ENCODE measurements at regions not wholly inside any gene's neighbourhood (a gene's known extent, or its start where the extent isn't known, plus 50 kb on each side); places are given as distances from the start of the nearest gene placed in this dataset.
A peak's percentile ranks its signal among the peaks of the same experiment; 100 is the strongest.

GRCh38 chrX:7789200-7789599 is 53.8 kb upstream of the VCX start:
- no peak overlapping the region for H3K9ac ChIP-seq (ENCODE audit: low read depth, low read length)

GRCh38 chrX:7788334-7788733 is 54.6 kb upstream of the VCX start:
- WGBS = 77% methylated on average over 1 of the region's 1 CpG
- Histone ChIP-seq H3K9me3 (ENCODE audit: insufficient read depth, low read depth, low read length) (no peaks in the 10 kb centered on the region), H3K36me3 (ENCODE audit: insufficient read depth, low read length) (no peaks in the 10 kb centered on the region), H3K27ac (ENCODE audit: low read depth, low read length) (no peak overlapping the region), H3K4me1 (ENCODE audit: insufficient read depth, low read length) (no peaks in the 10 kb centered on the region), H3K27me3 (ENCODE audit: insufficient read depth, low read length) (no peaks in the 10 kb centered on the region), H3K4me3 (ENCODE audit: low read length) (no peak overlapping the region), H3K9ac (ENCODE audit: low read depth, low read length) (no peak overlapping the region)

More at GRCh38 chrX:7789200-7789599, 53.8 kb upstream of the VCX start:
- Histone ChIP-seq H3K27me3 (ENCODE audit: insufficient read depth, low read length) (no peaks in the 10 kb centered on the region), H3K4me1 (ENCODE audit: insufficient read depth, low read length) (no peaks in the 10 kb centered on the region), H3K9me3 (ENCODE audit: insufficient read depth, low read depth, low read length) (no peaks in the 10 kb centered on the region), H3K27ac (ENCODE audit: low read depth, low read length) (no peak overlapping the region), H3K4me3 (ENCODE audit: low read length) (no peak overlapping the region), H3K36me3 (ENCODE audit: insufficient read depth, low read length) (no peaks in the 10 kb centered on the region)
- WGBS = 92% methylated on average over 2 of the region's 2 CpGs

DNA sequence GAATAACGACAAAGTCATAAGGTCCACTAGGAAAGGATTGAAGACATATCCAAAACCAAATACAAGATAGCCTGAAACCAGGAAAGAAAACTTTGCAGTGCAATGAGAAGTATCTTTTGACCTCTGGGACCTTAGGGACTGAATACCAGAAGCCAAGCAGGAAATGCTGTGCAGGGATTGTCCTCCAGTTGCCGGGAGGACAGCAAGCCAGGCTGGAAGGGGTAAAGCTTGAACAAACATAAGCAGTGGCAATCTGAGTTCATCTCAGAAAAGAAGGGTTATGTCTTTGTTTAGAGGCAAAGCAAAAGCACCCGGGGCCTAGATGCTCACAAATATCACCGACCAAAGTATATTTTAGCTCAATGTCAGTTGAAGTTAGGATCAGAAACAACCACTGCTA is 55.3 kb upstream of the VCX start:
- WGBS = 89% methylated on average over 3 of the region's 4 CpGs
- no peaks in the 10 kb centered on the region for H3K4me1 ChIP-seq (ENCODE audit: insufficient read depth, low read length)
- H3K9ac ChIP-seq (ENCODE audit: low read depth, low read length) = no peak overlapping the region
- H3K27me3 ChIP-seq (ENCODE audit: insufficient read depth, low read length) = no peaks in the 10 kb centered on the region
- no peak overlapping the region for H3K27ac ChIP-seq (ENCODE audit: low read depth, low read length)
- no peaks in the 10 kb centered on the region for H3K9me3 ChIP-seq (ENCODE audit: insufficient read depth, low read depth, low read length)
- H3K36me3 ChIP-seq (ENCODE audit: insufficient read depth, low read length) = no peaks in the 10 kb centered on the region
- H3K4me3 ChIP-seq (ENCODE audit: low read length) = no peak overlapping the region

DNA sequence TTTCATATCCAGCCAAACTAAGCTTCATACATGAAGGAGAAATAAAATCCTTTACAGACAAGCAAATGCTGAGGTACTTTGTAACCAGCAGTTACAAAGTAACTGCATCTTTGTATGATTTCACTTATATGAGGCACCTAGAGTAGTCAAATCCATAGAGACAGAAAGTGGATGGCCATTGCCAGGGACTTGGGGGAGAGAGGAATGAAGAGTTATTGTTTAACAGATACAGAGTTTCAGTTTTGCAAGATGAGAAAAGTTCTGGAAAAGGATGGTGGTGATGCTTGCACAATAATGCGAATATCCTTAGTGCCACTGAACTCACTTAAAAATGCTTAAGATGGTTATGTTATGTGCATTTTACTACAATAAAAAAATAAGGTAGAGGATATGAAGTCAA is 58.4 kb upstream of the VCX start:
- H3K4me1 ChIP-seq (ENCODE audit: insufficient read depth, low read length) = no peaks in the 10 kb centered on the region
- H3K27ac ChIP-seq (ENCODE audit: low read depth, low read length) = no peak overlapping the region
- H3K36me3 ChIP-seq (ENCODE audit: insufficient read depth, low read length) = no peaks in the 10 kb centered on the region
- H3K9me3 ChIP-seq (ENCODE audit: insufficient read depth, low read depth, low read length) = no peaks in the 10 kb centered on the region
- WGBS = no CpG with 5 or more reads among the region's 1 CpG
- no peaks in the 10 kb centered on the region for H3K27me3 ChIP-seq (ENCODE audit: insufficient read depth, low read length)
- no peak overlapping the region for H3K4me3 ChIP-seq (ENCODE audit: low read length)
- H3K9ac ChIP-seq (ENCODE audit: low read depth, low read length) = no peak overlapping the region

GRCh38 chrX:7779644-7780043 is 63.3 kb upstream of the VCX start:
- no peak overlapping the region for H3K9ac ChIP-seq (ENCODE audit: low read depth, low read length)
- no peaks in the 10 kb centered on the region for H3K4me1 ChIP-seq (ENCODE audit: insufficient read depth, low read length)
- no peaks in the 10 kb centered on the region for H3K27me3 ChIP-seq (ENCODE audit: insufficient read depth, low read length)
- no peak overlapping the region for H3K4me3 ChIP-seq (ENCODE audit: low read length)
- H3K27ac ChIP-seq (ENCODE audit: low read depth, low read length) = no peak overlapping the region
- H3K36me3 ChIP-seq (ENCODE audit: insufficient read depth, low read length) = no peaks in the 10 kb centered on the region
- 92% methylated on average over 2 of the region's 2 CpGs for WGBS
- H3K9me3 ChIP-seq (ENCODE audit: insufficient read depth, low read depth, low read length) = no peaks in the 10 kb centered on the region

DNA sequence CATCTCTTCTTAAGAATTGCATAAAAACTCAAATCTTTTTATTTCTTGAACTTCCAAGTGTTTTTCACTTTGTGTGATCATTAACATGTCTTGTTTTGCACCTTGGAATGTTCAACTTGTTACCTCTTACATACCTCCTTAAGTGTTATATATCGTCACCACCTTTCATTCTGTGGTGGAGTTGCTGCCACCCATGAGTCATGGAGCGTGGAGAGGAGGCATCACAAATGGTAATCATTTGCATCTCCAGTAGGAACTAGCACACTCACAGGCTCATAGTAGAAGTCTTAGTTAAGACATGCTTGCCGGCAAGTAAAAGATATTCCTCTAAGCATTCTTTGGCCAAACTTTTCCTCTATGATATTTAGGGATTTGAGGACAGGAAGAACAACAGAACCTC is 67.0 kb upstream of the VCX start:
- no peaks in the 10 kb centered on the region for H3K36me3 ChIP-seq (ENCODE audit: insufficient read depth, low read length)
- H3K27me3 ChIP-seq (ENCODE audit: insufficient read depth, low read length) = no peaks in the 10 kb centered on the region
- 100% methylated on average over 2 of the region's 3 CpGs for WGBS
- H3K4me1 ChIP-seq (ENCODE audit: insufficient read depth, low read length) = no peaks in the 10 kb centered on the region
- no peak overlapping the region for H3K9ac ChIP-seq (ENCODE audit: low read depth, low read length)
- no peak overlapping the region for H3K4me3 ChIP-seq (ENCODE audit: low read length)
- H3K27ac ChIP-seq (ENCODE audit: low read depth, low read length) = no peak overlapping the region
- no peaks in the 10 kb centered on the region for H3K9me3 ChIP-seq (ENCODE audit: insufficient read depth, low read depth, low read length)

- no peak overlapping the region for H3K27ac ChIP-seq (ENCODE audit: low read depth, low read length)
- no peaks in the 10 kb centered on the region for H3K4me1 ChIP-seq (ENCODE audit: insufficient read depth, low read length)
- WGBS = 94% methylated on average over 5 of the region's 7 CpGs
- no peaks in the 10 kb centered on the region for H3K36me3 ChIP-seq (ENCODE audit: insufficient read depth, low read length)
- no peak overlapping the region for H3K4me3 ChIP-seq (ENCODE audit: low read length)
- H3K9ac ChIP-seq (ENCODE audit: low read depth, low read length) = no peak overlapping the region
- H3K27me3 ChIP-seq (ENCODE audit: insufficient read depth, low read length) = no peaks in the 10 kb centered on the region
- H3K9me3 ChIP-seq (ENCODE audit: insufficient read depth, low read depth, low read length) = no peaks in the 10 kb centered on the region
Measured at GRCh38 chrX:7771788-7772438, 71.1 kb upstream of the VCX start.

DNA sequence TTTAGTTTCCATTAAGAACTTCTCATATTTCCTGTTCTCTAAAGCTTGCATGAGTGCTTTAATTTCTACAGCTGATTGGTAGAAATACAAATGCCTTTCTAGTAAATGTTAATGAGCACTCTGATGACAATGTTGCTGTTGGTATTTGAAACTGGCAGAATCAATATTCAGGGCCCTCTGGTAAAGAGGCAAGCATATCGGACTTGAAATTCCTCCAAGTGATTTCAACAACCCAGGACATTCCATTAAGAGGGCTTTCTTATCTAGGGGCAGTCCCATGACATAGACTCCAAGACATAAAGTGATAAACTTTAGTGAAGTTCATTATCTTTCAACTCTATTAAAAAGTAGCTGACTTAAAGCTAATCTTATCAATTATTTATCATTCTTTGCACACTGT is 83.1 kb upstream of the VCX start:
- H3K27me3 ChIP-seq (ENCODE audit: insufficient read depth, low read length) = no peaks in the 10 kb centered on the region

GRCh38 chrX:7746856-7747255 is 96.1 kb upstream of the VCX start:
- H3K4me1 ChIP-seq (ENCODE audit: insufficient read depth, low read length) = no peaks in the 10 kb centered on the region
- H3K27me3 ChIP-seq (ENCODE audit: insufficient read depth, low read length) = no peaks in the 10 kb centered on the region
- H3K27ac ChIP-seq (ENCODE audit: low read depth, low read length) = no peak overlapping the region
- no peak overlapping the region for H3K9ac ChIP-seq (ENCODE audit: low read depth, low read length)
- no peaks in the 10 kb centered on the region for H3K36me3 ChIP-seq (ENCODE audit: insufficient read depth, low read length)
- no peak overlapping the region for H3K4me3 ChIP-seq (ENCODE audit: low read length)
- WGBS = 90% methylated on average over 3 of the region's 5 CpGs
- no peaks in the 10 kb centered on the region for H3K9me3 ChIP-seq (ENCODE audit: insufficient read depth, low read depth, low read length)

More for the DNA sequence above, 83.1 kb upstream of the VCX start:
- Histone ChIP-seq H3K4me1 (ENCODE audit: insufficient read depth, low read length) (no peaks in the 10 kb centered on the region), H3K9me3 (ENCODE audit: insufficient read depth, low read depth, low read length) (no peaks in the 10 kb centered on the region), H3K4me3 (ENCODE audit: low read length) (no peak overlapping the region), H3K9ac (ENCODE audit: low read depth, low read length) (no peak overlapping the region), H3K36me3 (ENCODE audit: insufficient read depth, low read length) (no peaks in the 10 kb centered on the region), H3K27ac (ENCODE audit: low read depth, low read length) (no peak overlapping the region)
- 100% methylated on average over 1 of the region's 1 CpG for WGBS

DNA sequence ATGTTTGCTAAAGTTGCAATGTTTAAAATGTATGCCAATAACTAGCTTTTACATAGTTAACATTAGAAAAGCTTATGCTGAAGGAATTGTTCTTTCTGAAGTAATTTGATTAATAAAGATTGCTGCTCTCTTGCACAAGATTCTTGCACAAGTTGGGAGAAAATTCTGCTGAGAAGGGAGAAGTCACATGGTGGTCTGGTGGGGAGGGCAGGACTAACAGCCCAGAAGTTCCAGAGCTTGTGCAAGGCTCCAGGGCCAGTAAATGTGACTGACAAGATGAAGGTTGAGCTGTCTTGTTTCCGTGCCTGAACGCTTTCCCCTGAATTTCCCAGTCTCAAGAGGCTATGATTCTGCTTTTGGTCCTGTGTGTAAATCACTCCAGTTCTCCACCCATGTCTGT is 112.9 kb upstream of the VCX start:
- H3K9ac ChIP-seq (ENCODE audit: low read depth, low read length) = no peak overlapping the region
- WGBS = 93% methylated on average over 2 of the region's 2 CpGs
- no peaks in the 10 kb centered on the region for H3K27me3 ChIP-seq (ENCODE audit: insufficient read depth, low read length)
- H3K27ac ChIP-seq (ENCODE audit: low read depth, low read length) = no peak overlapping the region
- H3K9me3 ChIP-seq (ENCODE audit: insufficient read depth, low read depth, low read length) = no peaks in the 10 kb centered on the region
- H3K4me3 ChIP-seq (ENCODE audit: low read length) = no peak overlapping the region
- no peaks in the 10 kb centered on the region for H3K36me3 ChIP-seq (ENCODE audit: insufficient read depth, low read length)
- no peaks in the 10 kb centered on the region for H3K4me1 ChIP-seq (ENCODE audit: insufficient read depth, low read length)

DNA sequence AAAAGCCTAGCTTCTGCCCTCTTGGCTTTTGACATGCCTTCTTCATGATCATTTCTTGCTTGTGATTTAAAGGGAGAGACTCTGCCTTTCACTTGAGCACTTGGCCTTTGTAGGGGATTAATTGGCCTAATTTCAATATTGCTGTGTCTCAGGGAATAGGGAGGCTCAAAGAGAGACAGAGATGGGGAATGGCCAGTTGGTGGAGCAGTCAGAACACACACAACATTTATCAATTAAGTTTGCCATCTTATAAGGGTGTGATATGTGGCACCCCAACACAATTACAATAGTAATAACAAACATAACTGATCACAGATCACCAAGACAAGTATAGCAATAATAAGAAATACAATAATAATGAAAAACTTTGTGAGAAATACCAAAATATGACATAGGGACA is 122.5 kb upstream of the VCX start:
- H3K27me3 ChIP-seq (ENCODE audit: insufficient read depth, low read length) = no peaks in the 10 kb centered on the region
- H3K27ac ChIP-seq (ENCODE audit: low read depth, low read length) = no peak overlapping the region
- no peak overlapping the region for H3K9ac ChIP-seq (ENCODE audit: low read depth, low read length)
- no peaks in the 10 kb centered on the region for H3K9me3 ChIP-seq (ENCODE audit: insufficient read depth, low read depth, low read length)
- no peak overlapping the region for H3K4me3 ChIP-seq (ENCODE audit: low read length)
- peaks cover 5% of the 10 kb centered on the region; the same call in 1 of the 2 replicates for H3K4me1 ChIP-seq (ENCODE audit: insufficient read depth, low read length)
- H3K36me3 ChIP-seq (ENCODE audit: insufficient read depth, low read length) = no peaks in the 10 kb centered on the region

DNA sequence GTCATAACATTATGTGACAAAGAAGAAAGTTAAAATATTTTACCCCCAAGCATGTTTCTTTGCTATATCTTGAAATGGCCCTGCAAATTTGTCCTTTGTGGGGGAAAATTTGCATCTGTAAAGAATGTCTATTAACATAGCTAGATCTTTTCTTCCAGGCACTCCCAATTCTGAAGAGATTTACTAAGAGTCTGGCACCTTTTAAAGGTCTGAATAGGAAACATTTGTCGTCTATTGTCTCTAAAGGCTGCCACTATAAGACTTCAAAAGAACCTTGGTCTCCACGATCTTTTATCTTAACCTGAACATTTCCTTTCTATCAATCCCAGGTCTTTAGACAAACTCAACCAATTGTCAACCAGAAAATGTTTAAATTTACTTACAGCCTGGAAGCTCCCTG is 128.6 kb upstream of the VCX start:
- Histone ChIP-seq H3K4me3 (ENCODE audit: low read length) (no peak overlapping the region), H3K27ac (ENCODE audit: low read depth, low read length) (peak overlapping the region; percentile 70; the same call in 1 of the 2 replicates), H3K9me3 (ENCODE audit: insufficient read depth, low read depth, low read length) (no peaks in the 10 kb centered on the region), H3K4me1 (ENCODE audit: insufficient read depth, low read length) (peaks cover 24% of the 10 kb centered on the region), H3K9ac (ENCODE audit: low read depth, low read length) (no peak overlapping the region), H3K36me3 (ENCODE audit: insufficient read depth, low read length) (no peaks in the 10 kb centered on the region), H3K27me3 (ENCODE audit: insufficient read depth, low read length) (no peaks in the 10 kb centered on the region)
- 11% methylated on average over 2 of the region's 2 CpGs for WGBS

Measured in HUES64 (cell line).